ENCODE measurements at regions not wholly inside any gene's neighbourhood (a gene's known extent, or its start where the extent isn't known, plus 50 kb on each side); places are given as distances from the start of the nearest gene placed in this dataset.

GRCh38 chr5:34604119-34604675 lies 51.9 kb upstream of the RAI14 start:
- no peak for DNase-seq

GRCh38 chr5:34606101-34606500 lies 50.0 kb upstream of the RAI14 start:
- no peak for DNase-seq
